ENCODE measurements at regions not wholly inside any gene's neighbourhood (a gene's known extent, or its start where the extent isn't known, plus 50 kb on each side); places are given as distances from the start of the nearest gene placed in this dataset.

- DNase-seq = peak; percentile 44
These were observed 523.0 kb downstream of the TXNL1 start for GRCh38 chr18:56115071-56116015.

GRCh38 chr18:56112984-56113383 is 525.0 kb upstream of the TCF4 start:
- DNase-seq = no peak

GRCh38 chr18:56112013-56112749 is 524.2 kb upstream of the TCF4 start:
- peak; percentile 6 for DNase-seq

- no peak for DNase-seq
These were observed 521.8 kb upstream of the TCF4 start for GRCh38 chr18:56109757-56110156.

GRCh38 chr18:56108478-56109367 is 520.7 kb upstream of the TCF4 start:
- peak; percentile 45 for DNase-seq

- peak; percentile 34 for DNase-seq
These were observed 520.0 kb upstream of the TCF4 start for GRCh38 chr18:56107821-56108477.

GRCh38 chr18:56100090-56100722 is 512.2 kb upstream of the TCF4 start:
- no peak for DNase-seq

- no peak for DNase-seq
These were observed 509.6 kb upstream of the TCF4 start for GRCh38 chr18:56097621-56098020.

GRCh38 chr18:56096861-56097260 is 508.9 kb upstream of the TCF4 start:
- DNase-seq = no peak

GRCh38 chr18:56089612-56090258 is 501.7 kb upstream of the TCF4 start:
- DNase-seq = no peak

- DNase-seq = no peak
These were observed 498.8 kb upstream of the TCF4 start for GRCh38 chr18:56086786-56087185.

- no peak for DNase-seq
These were observed 498.2 kb upstream of the TCF4 start for GRCh38 chr18:56086176-56086575.

GRCh38 chr18:56085551-56085950 is 497.6 kb upstream of the TCF4 start:
- peak; percentile 67 for DNase-seq

- DNase-seq = no peak
These were observed 495.7 kb upstream of the TCF4 start for GRCh38 chr18:56083523-56084287.

- no peak for DNase-seq
These were observed 495.1 kb upstream of the TCF4 start for GRCh38 chr18:56083097-56083521.

- DNase-seq = no peak
These were observed 488.7 kb upstream of the TCF4 start for GRCh38 chr18:56076723-56077122.

GRCh38 chr18:56068701-56069100 is 480.7 kb upstream of the TCF4 start:
- no peak for DNase-seq

- DNase-seq = peak; percentile 75
These were observed 480.1 kb upstream of the TCF4 start for GRCh38 chr18:56067969-56068671.

GRCh38 chr18:56067214-56067894 is 479.4 kb upstream of the TCF4 start:
- DNase-seq = no peak

Data from NCI-H226 (cell line).